ENCODE measurements at regions not wholly inside any gene's neighbourhood (a gene's known extent, or its start where the extent isn't known, plus 50 kb on each side); places are given as distances from the start of the nearest gene placed in this dataset.

- no peaks in the 10 kb centered on the region for H3K9me3 Mint-ChIP-seq
- H3K27me3 Mint-ChIP-seq (ENCODE audit: low read depth) = no peaks in the 10 kb centered on the region
- Histone ChIP-seq H3K23me2 (ENCODE audit: insufficient read length, low read depth, low read length, poor library complexity, severe bottlenecking) (no peaks in the 10 kb centered on the region), H3K4me2 (ENCODE audit: insufficient read depth, insufficient read length, low read length) (no peak overlapping the region), H2AK5ac (ENCODE audit: insufficient read length, low read length) (no peak overlapping the region), H3K56ac (ENCODE audit: insufficient read length, low read depth, low read length) (no peak overlapping the region), H3K27ac (ENCODE audit: insufficient read length, low read depth, low read length) (no peak overlapping the region), H3K9me3 (ENCODE audit: control insufficient read depth, low read depth, low read length) (no peaks in the 10 kb centered on the region), H3K27me3 (ENCODE audit: insufficient read depth, low read length) (no peaks in the 10 kb centered on the region), H4K5ac (ENCODE audit: insufficient read length, low read depth, low read length) (no peak overlapping the region), H4K91ac (ENCODE audit: insufficient read length, low read depth, low read length) (no peak overlapping the region), H3K4me1 (ENCODE audit: insufficient read depth, low read length) (no peaks in the 10 kb centered on the region), H2BK120ac (ENCODE audit: low read depth, low read length, poor library complexity, severe bottlenecking) (no peak overlapping the region), H3K4ac (ENCODE audit: low read depth, low read length) (no peak overlapping the region), H3K79me2 (ENCODE audit: insufficient read depth, low read length) (no peaks in the 10 kb centered on the region; the same call in 1 of the 2 replicates), H4K20me1 (ENCODE audit: control insufficient read depth, insufficient read depth, insufficient read length) (no peaks in the 10 kb centered on the region), H4K8ac (replicated peaks; ENCODE audit: insufficient read length, low read depth, low read length) (no peak overlapping the region), H3K79me1 (ENCODE audit: insufficient read depth, low read depth, low read length, poor library complexity, severe bottlenecking) (no peaks in the 10 kb centered on the region), H2BK12ac (ENCODE audit: insufficient read length, low read depth, low read length) (no peak overlapping the region), H2BK15ac (ENCODE audit: low read depth, low read length) (no peak overlapping the region), H2BK5ac (ENCODE audit: insufficient read length, low read length) (no peak overlapping the region), H3K9ac (ENCODE audit: extremely low read depth, insufficient read length, low read length) (no peak overlapping the region), H3K23ac (ENCODE audit: insufficient read length, low read depth, low read length) (no peak overlapping the region), H2BK20ac (ENCODE audit: low read depth, low read length, poor library complexity, severe bottlenecking) (no peak overlapping the region), H3T11ph (ENCODE audit: low read length) (no peak overlapping the region), H3K14ac (ENCODE audit: insufficient read depth, low read length) (no peak overlapping the region), H2AFZ (ENCODE audit: low read length) (no peak overlapping the region), H3K18ac (ENCODE audit: insufficient read length, low read depth, low read length) (no peak overlapping the region)
- H3K27ac Mint-ChIP-seq = no peak overlapping the region
- DNase-seq = no peak
- no peaks in the 10 kb centered on the region; a peak in 1 of 4 replicates for H3K4me1 Mint-ChIP-seq
- H3K4me3 Mint-ChIP-seq = no peak overlapping the region
- no peak for TF ChIP-seq CTCF (conservative IDR thresholded peaks at IDR 0.05)
- no peaks in the 10 kb centered on the region for H3K36me3 Mint-ChIP-seq (ENCODE audit: insufficient read depth in 1 of 3, low read depth in 3 of 3)
These were observed 882.4 kb downstream of the DSC3 start for GRCh38 chr18:30160124-30160523.
